GM18505 (cell line): ENCODE measurements at regions not wholly inside any gene's neighbourhood (a gene's known extent, or its start where the extent isn't known, plus 50 kb on each side); places are given as distances from the start of the nearest gene placed in this dataset.

ENCODE experiments used
- ATAC-seq: cut with Tn5 transposase; IDR thresholded peaks from one replicate; pipeline ENCODE4 v1.9.1; 2021; ENCODE audit not compliant: unreplicated experiment
- POLR2A ChIP-seq: IDR thresholded peaks from 4 replicates; pipeline ENCODE4 v1.6.1; 2011; ENCODE audit warnings: borderline replicate concordance; ENCODE audit not compliant: insufficient read depth, insufficient read length; ENCODE audit errors: extremely low read depth

GRCh38 chr6:139427199-139427598, 52.8 kb upstream of the CITED2 start:
- TF ChIP-seq POLR2A, result no peak
- no peak for ATAC-seq

DNA sequence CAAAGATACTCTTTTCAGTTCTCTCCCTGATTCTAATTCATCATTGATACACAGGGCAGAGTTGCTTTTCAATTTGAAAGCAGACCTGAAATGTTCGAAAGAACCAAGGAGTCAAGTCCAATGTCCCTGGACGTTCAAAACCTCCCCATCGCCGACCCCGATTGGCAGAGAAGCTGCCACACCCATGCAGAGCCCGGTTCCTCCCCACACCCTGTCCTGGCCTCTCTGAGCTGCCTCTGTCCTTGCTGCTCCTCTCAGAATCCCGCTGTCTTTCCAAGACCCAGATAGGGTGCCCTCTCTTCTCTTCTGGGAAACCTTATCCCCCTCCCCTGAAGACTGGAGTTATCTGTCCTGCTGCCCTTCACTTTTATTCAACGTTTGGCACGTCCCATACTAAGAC, 52.3 kb upstream of the CITED2 start:
- TF ChIP-seq POLR2A, result no peak
- ATAC-seq, result no peak

- no peak for ATAC-seq
- TF ChIP-seq POLR2A, result no peak
Measured at GRCh38 chr6:139425780-139426179, 51.3 kb upstream of the CITED2 start.

DNA sequence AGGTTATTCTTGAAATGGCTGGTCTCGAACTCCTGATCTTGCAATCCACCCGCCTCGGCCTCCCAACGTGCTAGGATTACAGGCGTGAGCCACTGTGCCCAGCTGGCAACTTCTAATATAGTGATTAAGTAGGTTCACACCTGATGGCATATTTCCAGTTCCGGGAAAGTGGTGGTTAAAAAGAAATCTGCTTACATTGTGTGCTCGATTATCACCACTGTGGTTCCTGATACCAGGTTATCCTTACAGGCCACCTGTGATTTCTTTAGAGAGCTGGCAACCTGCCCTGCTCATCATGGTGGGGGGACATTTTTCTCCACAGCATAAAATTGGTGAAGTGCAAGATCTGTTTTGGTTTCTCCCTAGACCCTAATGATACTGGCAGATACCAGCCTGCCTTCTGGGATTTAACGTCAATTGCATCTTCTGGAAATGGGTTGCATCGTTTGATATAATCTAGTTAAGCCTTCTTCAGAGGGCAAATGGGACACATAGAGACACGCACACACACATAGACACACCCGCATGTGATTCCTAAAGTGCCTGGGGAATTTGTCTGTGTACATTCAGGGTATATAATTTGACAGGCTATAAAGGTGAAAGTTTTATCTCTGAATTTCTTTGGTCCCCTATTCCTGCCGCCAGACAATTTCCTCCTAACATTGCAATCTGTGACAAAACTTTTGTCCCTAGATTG, 49.7 kb upstream of the CITED2 start:
- ATAC-seq, result no peak
- no peak for TF ChIP-seq POLR2A
